Parathyroid adenoma (tissue), 2 donors: ENCODE measurements at regions not wholly inside any gene's neighbourhood (a gene's known extent, or its start where the extent isn't known, plus 50 kb on each side); places are given as distances from the start of the nearest gene placed in this dataset.

Experiments
- H2AFZ ChIP-seq: fragments of 300-600 bp; sonication (generic); one replicate; pipeline ENCODE4 v1.7.0; 2017; ENCODE audit warnings: antibody characterized with exemption, mild to moderate bottlenecking
- H3K27ac ChIP-seq: fragments of 300-600 bp; sonication (generic); one replicate; pipeline ENCODE4 v1.7.0; 2017
- H3K27me3 ChIP-seq: fragments of 300-600 bp; sonication (generic); one replicate; pipeline ENCODE4 v1.7.0; 2017; ENCODE audit warnings: low read length; ENCODE audit not compliant: control insufficient read depth, insufficient read depth
- H3K36me3 ChIP-seq: fragments of 300-600 bp; sonication (generic); one replicate; pipeline ENCODE4 v1.7.0; 2017; ENCODE audit warnings: low read length; ENCODE audit not compliant: control insufficient read depth, insufficient read depth
- H3K4me1 ChIP-seq: fragments of 300-600 bp; sonication (generic); one replicate; pipeline ENCODE4 v1.7.0; 2017; ENCODE audit warnings: control low read depth
- H3K4me2 ChIP-seq: fragments of 300-600 bp; sonication (generic); one replicate; pipeline ENCODE4 v1.7.0; 2017; ENCODE audit warnings: low read length
- H3K4me3 ChIP-seq: fragments of 300-600 bp; sonication (generic); one replicate; pipeline ENCODE4 v1.7.0; 2017; ENCODE audit warnings: low read depth, low read length
- H3K79me2 ChIP-seq: fragments of 300-600 bp; sonication (generic); one replicate; pipeline ENCODE4 v1.7.0; 2017; ENCODE audit warnings: control low read depth
- H3K9ac ChIP-seq: fragments of 300-600 bp; sonication (generic); one replicate; pipeline ENCODE4 v1.7.0; 2017; ENCODE audit warnings: mild to moderate bottlenecking
- H3K9me3 ChIP-seq: fragments of 300-600 bp; sonication (generic); one replicate; pipeline ENCODE4 v1.7.0; 2017; ENCODE audit warnings: low read length; ENCODE audit not compliant: control insufficient read depth
- TF ChIP-seq, protein P1 (sequence below): fragments of 300-600 bp; sonication (generic); IDR thresholded peaks from one replicate; pipeline ENCODE4 v1.7.0; 2017; ENCODE audit warnings: antibody characterized with exemption, mild to moderate bottlenecking
- donor health status: primary hyperparathyroidism.

DNA sequence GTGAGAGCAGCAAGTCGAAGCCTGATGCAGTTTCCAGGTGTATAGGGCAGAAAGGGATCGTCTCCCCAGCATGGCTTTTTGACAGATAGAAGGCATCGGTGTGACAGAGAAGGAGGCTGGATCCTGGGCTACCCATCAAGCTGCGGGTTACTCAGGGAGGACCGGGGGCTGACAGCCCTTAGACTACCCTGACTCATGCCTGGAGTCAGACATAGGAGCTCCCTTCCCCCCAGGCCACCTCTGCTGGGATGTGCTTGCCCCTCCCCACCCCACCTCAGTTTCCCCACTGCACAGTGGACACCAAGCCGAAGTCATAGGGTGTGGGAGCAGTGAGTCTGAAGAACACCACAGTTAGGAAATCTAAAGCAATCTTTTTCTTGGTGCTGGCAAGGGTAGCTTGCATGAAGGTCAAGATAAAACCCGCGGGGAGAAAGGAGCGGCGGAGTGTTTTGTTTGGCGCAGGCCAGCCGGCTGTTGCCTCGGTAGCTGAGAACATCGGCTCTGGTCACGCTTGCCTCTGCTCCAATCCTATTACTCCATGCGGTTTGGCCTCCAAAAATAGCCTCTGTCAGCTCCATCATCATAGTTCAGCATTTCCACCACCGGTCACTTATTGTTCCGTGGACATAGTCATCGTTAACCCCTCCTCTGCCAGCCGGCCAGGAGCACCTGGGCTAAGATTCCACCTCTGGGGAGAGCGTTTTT, 169.2 kb upstream of the GLI2 start:
- H3K9me3 ChIP-seq: no peaks in the 10 kb centered on the region
- H3K4me3 ChIP-seq: no peak overlapping the region
- no peak overlapping the region for H3K27ac ChIP-seq
- H3K27me3 ChIP-seq: no peaks in the 10 kb centered on the region
- no peaks in the 10 kb centered on the region for H3K79me2 ChIP-seq
- H2AFZ ChIP-seq: no peak overlapping the region
- H3K4me1 ChIP-seq: no peaks in the 10 kb centered on the region
- H3K4me2 ChIP-seq: no peak overlapping the region
- TF ChIP-seq, protein P1, sequence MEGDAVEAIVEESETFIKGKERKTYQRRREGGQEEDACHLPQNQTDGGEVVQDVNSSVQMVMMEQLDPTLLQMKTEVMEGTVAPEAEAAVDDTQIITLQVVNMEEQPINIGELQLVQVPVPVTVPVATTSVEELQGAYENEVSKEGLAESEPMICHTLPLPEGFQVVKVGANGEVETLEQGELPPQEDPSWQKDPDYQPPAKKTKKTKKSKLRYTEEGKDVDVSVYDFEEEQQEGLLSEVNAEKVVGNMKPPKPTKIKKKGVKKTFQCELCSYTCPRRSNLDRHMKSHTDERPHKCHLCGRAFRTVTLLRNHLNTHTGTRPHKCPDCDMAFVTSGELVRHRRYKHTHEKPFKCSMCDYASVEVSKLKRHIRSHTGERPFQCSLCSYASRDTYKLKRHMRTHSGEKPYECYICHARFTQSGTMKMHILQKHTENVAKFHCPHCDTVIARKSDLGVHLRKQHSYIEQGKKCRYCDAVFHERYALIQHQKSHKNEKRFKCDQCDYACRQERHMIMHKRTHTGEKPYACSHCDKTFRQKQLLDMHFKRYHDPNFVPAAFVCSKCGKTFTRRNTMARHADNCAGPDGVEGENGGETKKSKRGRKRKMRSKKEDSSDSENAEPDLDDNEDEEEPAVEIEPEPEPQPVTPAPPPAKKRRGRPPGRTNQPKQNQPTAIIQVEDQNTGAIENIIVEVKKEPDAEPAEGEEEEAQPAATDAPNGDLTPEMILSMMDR: no peak
- no peaks in the 10 kb centered on the region for H3K36me3 ChIP-seq
- H3K9ac ChIP-seq: no peak overlapping the region

DNA sequence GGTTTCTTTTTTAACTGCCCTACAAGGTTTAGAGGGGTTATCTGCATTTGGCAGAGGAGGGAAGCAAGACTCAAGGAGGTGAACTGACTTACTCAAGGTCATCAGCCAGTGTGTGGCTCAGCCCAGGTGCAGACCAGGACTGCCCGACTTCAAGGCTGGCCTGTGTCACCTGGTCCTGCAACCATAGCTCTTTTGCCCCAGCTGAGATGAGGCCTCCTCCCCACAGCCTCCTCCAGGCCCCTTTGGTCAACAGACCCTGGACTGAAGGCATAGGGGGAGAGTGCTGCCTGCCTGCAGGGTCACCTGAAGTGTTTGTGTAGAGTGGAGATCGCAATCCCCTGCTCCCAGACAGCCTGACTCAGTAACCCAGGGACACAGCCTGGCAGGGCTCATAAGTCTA, 168.5 kb upstream of the GLI2 start:
- no peak overlapping the region for H3K9ac ChIP-seq
- no peaks in the 10 kb centered on the region for H3K27me3 ChIP-seq
- no peak overlapping the region for H3K4me2 ChIP-seq
- H2AFZ ChIP-seq: no peak overlapping the region
- no peaks in the 10 kb centered on the region for H3K36me3 ChIP-seq
- H3K79me2 ChIP-seq: no peaks in the 10 kb centered on the region
- H3K27ac ChIP-seq: no peak overlapping the region
- no peaks in the 10 kb centered on the region for H3K4me1 ChIP-seq
- no peaks in the 10 kb centered on the region for H3K9me3 ChIP-seq
- TF ChIP-seq, protein P1: no peak
- H3K4me3 ChIP-seq: no peak overlapping the region

DNA sequence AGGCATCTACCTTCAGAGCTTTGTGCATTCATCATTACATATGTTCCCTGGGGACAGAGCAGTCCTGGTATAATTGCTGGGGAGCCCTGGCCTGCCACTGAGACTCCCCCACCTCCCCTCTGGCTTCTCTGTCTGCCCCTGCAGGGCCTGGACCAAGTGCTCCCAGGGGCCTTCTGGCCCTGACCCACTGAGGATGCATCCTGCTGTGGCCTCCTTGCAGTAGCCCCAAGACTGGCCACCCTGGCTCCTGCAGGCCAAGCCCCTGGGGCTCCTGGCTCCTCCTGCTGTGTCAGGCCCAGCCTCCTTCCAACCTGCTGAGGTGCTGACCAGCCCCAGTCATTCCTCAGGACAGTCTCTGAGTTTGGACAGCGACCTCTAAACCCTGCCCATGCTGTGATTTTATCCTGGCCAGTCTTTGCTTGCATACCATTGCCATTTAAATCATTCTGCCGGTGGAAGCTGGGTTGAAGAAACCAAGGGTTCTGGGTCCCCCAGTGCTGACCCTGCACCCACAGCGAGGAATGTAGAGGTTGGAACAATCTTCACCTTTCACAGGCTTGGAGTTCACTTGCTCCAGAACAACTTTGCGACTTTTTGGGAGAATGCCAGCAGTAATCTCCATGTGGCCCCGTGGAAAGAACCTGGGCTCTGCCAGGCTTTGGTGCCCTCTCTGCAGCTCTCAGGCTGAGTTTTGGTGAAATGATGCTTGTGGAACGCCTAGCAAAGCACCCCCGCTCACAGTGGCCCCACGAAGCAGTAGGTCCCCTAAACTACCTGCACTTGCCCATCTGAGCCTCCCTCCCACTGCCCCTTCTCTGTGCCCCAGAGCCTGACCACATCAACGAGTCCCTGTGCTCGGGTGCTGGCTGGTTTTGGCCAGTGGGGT, 167.3 kb upstream of the GLI2 start:
- H3K79me2 ChIP-seq: no peaks in the 10 kb centered on the region
- H3K4me1 ChIP-seq: no peaks in the 10 kb centered on the region
- H2AFZ ChIP-seq: no peak overlapping the region
- H3K27ac ChIP-seq: no peak overlapping the region
- H3K4me2 ChIP-seq: no peak overlapping the region
- no peak overlapping the region for H3K9ac ChIP-seq
- no peak overlapping the region for H3K4me3 ChIP-seq
- TF ChIP-seq, protein P1: no peak
- H3K36me3 ChIP-seq: no peaks in the 10 kb centered on the region
- no peaks in the 10 kb centered on the region for H3K27me3 ChIP-seq
- no peaks in the 10 kb centered on the region for H3K9me3 ChIP-seq

DNA sequence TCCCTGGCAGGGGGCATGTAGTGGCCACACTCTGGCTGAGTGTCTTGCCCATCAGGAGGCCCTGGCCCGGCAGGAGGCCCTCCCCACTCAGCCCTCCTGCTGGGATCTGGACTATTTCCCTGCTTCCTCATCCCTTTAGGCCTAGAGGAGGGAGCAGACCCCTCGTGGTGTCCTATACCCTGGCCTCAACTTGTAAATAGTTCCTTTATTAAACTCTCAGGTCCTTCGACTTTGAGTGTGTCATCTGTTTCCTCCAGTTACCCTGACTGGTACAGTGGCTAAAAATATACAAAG, 166.7 kb upstream of the GLI2 start:
- Histone ChIP-seq H3K4me3 (no peak overlapping the region), H3K79me2 (no peaks in the 10 kb centered on the region), H3K36me3 (no peaks in the 10 kb centered on the region), H3K9me3 (no peaks in the 10 kb centered on the region), H3K27me3 (no peaks in the 10 kb centered on the region), H3K4me2 (no peak overlapping the region), H3K9ac (no peak overlapping the region), H2AFZ (no peak overlapping the region), H3K4me1 (no peaks in the 10 kb centered on the region), H3K27ac (no peak overlapping the region)
- TF ChIP-seq, protein P1: no peak
